Osteoblast (primary cell): ENCODE measurements at regions not wholly inside any gene's neighbourhood (a gene's known extent, or its start where the extent isn't known, plus 50 kb on each side); places are given as distances from the start of the nearest gene placed in this dataset.
A peak's percentile ranks its signal among the peaks of the same experiment; 100 is the strongest.

Experiments used
- DNase-seq: peaks from one replicate; pipeline ENCODE4 v3.0.0; 2011; ENCODE audit warnings: low spot score, mixed read lengths; ENCODE audit not compliant: insufficient read length; ENCODE audit errors: missing footprints
- H2AFZ ChIP-seq: 2 replicates; pipeline ENCODE4 v1.6.0; 2011; ENCODE audit warnings: mild to moderate bottlenecking, low read length
- H3K27ac ChIP-seq: 2 replicates; pipeline ENCODE4 v1.5.1; 2011; ENCODE audit warnings: mild to moderate bottlenecking, low read depth, low read length, moderate library complexity
- H3K27me3 ChIP-seq: 2 replicates; pipeline ENCODE4 v1.6.0; 2012; ENCODE audit warnings: mild to moderate bottlenecking, control low read depth, inconsistent platforms, low read length, moderate library complexity; ENCODE audit not compliant: insufficient read depth
- H3K36me3 ChIP-seq: 2 replicates; pipeline ENCODE4 v1.5.1; 2011; ENCODE audit warnings: mild to moderate bottlenecking, low read length, control low read depth, moderate library complexity; ENCODE audit not compliant: insufficient read depth
- H3K4me1 ChIP-seq: 2 replicates; pipeline ENCODE4 v1.5.1; 2011; ENCODE audit warnings: mild to moderate bottlenecking, low read length, control low read depth, moderate library complexity; ENCODE audit not compliant: insufficient read depth
- H3K4me2 ChIP-seq: 2 replicates; pipeline ENCODE4 v1.6.0; 2011; ENCODE audit warnings: mild to moderate bottlenecking, low read length; ENCODE audit not compliant: insufficient read depth
- H3K4me3 ChIP-seq: fragments of 200-600 bp; sonication (generic); 3 replicates; pipeline ENCODE4 v1.5.1; 2012; ENCODE audit warnings: mild to moderate bottlenecking, low read length, inconsistent platforms; ENCODE audit not compliant: insufficient read depth
- H3K79me2 ChIP-seq: 2 replicates; pipeline ENCODE4 v1.6.0; 2012; ENCODE audit warnings: mild to moderate bottlenecking, low read length, control low read depth, inconsistent platforms; ENCODE audit not compliant: insufficient read depth
- H3K9me3 ChIP-seq: 2 replicates; pipeline ENCODE4 v1.5.1; 2011; ENCODE audit warnings: low read depth, low read length, control low read depth
- H4K20me1 ChIP-seq: 2 replicates; pipeline ENCODE4 v1.6.0; 2012; ENCODE audit warnings: mild to moderate bottlenecking, low read length, control low read depth; ENCODE audit not compliant: insufficient read depth
- TF ChIP-seq, protein P1 (sequence below): IDR thresholded peaks from 2 replicates; pipeline ENCODE4 v1.5.1; 2011; ENCODE audit warnings: mild to moderate bottlenecking, low read depth, low read length, moderate library complexity; ENCODE audit errors: extremely low read depth

- H3K36me3 ChIP-seq, result no peaks in the 10 kb centered on the region
- H3K9me3 ChIP-seq, result no peaks in the 10 kb centered on the region
- H3K27me3 ChIP-seq, result no peaks in the 10 kb centered on the region
- H4K20me1 ChIP-seq, result no peaks in the 10 kb centered on the region
- peaks cover 5% of the 10 kb centered on the region for H3K4me1 ChIP-seq
- no peak overlapping the region for H3K27ac ChIP-seq
- DNase-seq, result no peak
- no peak overlapping the region for H3K4me2 ChIP-seq
- no peak overlapping the region for H3K4me3 ChIP-seq
- no peaks in the 10 kb centered on the region for H3K79me2 ChIP-seq
- no peak overlapping the region for H2AFZ ChIP-seq
- TF ChIP-seq, protein P1, sequence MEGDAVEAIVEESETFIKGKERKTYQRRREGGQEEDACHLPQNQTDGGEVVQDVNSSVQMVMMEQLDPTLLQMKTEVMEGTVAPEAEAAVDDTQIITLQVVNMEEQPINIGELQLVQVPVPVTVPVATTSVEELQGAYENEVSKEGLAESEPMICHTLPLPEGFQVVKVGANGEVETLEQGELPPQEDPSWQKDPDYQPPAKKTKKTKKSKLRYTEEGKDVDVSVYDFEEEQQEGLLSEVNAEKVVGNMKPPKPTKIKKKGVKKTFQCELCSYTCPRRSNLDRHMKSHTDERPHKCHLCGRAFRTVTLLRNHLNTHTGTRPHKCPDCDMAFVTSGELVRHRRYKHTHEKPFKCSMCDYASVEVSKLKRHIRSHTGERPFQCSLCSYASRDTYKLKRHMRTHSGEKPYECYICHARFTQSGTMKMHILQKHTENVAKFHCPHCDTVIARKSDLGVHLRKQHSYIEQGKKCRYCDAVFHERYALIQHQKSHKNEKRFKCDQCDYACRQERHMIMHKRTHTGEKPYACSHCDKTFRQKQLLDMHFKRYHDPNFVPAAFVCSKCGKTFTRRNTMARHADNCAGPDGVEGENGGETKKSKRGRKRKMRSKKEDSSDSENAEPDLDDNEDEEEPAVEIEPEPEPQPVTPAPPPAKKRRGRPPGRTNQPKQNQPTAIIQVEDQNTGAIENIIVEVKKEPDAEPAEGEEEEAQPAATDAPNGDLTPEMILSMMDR, result no peak
Measured at GRCh38 chr1:14474856-14475255, 123.6 kb upstream of the KAZN start.

- TF ChIP-seq, protein P1, result no peak
- Histone ChIP-seq H3K4me2 (no peak overlapping the region), H3K4me1 (peaks cover 5% of the 10 kb centered on the region), H3K79me2 (no peaks in the 10 kb centered on the region), H3K27me3 (no peaks in the 10 kb centered on the region), H3K4me3 (no peak overlapping the region), H3K36me3 (no peaks in the 10 kb centered on the region), H4K20me1 (no peaks in the 10 kb centered on the region), H3K27ac (no peak overlapping the region), H2AFZ (no peak overlapping the region), H3K9me3 (no peaks in the 10 kb centered on the region)
- peak; percentile 65 for DNase-seq
Measured at GRCh38 chr1:14476170-14476955, 122.1 kb upstream of the KAZN start.

DNA sequence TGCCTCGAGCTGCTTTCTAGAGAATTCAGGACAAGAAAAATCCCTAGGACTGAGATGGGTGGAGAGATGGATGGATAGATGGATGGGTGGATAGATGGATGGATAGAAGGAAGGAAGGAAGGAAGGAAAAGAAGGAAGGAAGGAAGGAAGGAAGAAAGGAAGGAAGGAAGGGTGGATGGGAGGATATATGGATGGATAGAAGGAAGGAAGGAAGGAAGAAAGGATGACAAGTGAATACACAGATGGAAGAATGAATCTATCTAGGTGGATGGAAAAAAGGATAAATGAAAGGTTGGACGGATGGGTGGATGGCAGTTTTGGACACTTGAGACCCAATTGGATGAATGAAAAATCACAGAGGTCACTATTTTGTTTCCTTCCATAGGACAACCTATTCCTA is 120.4 kb upstream of the KAZN start:
- no peaks in the 10 kb centered on the region for H3K79me2 ChIP-seq
- H2AFZ ChIP-seq, result no peak overlapping the region
- TF ChIP-seq, protein P1, result no peak
- no peak overlapping the region for H3K4me2 ChIP-seq
- no peak overlapping the region for H3K27ac ChIP-seq
- no peaks in the 10 kb centered on the region for H4K20me1 ChIP-seq
- H3K4me3 ChIP-seq, result no peak overlapping the region
- peaks cover 5% of the 10 kb centered on the region for H3K4me1 ChIP-seq
- no peak for DNase-seq
- H3K27me3 ChIP-seq, result no peaks in the 10 kb centered on the region
- no peaks in the 10 kb centered on the region for H3K36me3 ChIP-seq
- no peaks in the 10 kb centered on the region for H3K9me3 ChIP-seq

GRCh38 chr1:14479865-14480264 is 118.6 kb upstream of the KAZN start:
- Histone ChIP-seq H3K36me3 (no peaks in the 10 kb centered on the region), H3K4me3 (no peak overlapping the region), H3K79me2 (no peaks in the 10 kb centered on the region), H3K27me3 (no peaks in the 10 kb centered on the region), H2AFZ (no peak overlapping the region), H3K27ac (no peak overlapping the region), H4K20me1 (no peaks in the 10 kb centered on the region), H3K9me3 (no peaks in the 10 kb centered on the region), H3K4me1 (peaks cover 5% of the 10 kb centered on the region), H3K4me2 (no peak overlapping the region)
- DNase-seq, result peak; percentile 86
- TF ChIP-seq, protein P1, result no peak
